HG02588 (cell line): ENCODE measurements at regions not wholly inside any gene's neighbourhood (a gene's known extent, or its start where the extent isn't known, plus 50 kb on each side); places are given as distances from the start of the nearest gene placed in this dataset.

Experiments used
- ATAC-seq: cut with Tn5 transposase; IDR thresholded peaks from one replicate; pipeline ENCODE4 v1.9.1; 2021; ENCODE audit warnings: mild to moderate bottlenecking, moderate library complexity; ENCODE audit not compliant: unreplicated experiment

DNA sequence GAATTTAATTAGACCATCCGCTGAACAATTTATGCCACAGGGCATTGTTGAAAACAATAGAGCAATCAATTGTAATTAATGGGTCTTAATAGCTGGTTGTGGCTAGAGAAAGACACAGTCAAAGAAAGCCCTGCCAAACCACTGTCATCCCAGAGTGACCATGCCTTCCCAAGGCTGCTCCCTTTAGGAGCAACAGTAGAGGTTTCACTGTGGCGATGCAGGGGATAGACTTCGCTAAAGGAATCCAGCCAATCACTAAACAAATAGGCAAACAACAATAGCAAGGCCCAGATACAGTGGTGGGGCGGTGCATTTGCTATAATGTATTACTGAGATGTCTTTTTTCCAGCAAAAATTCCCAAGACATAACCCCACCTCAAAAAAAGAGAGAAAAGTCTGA is 87.8 kb upstream of the SLC27A6 start:
- ATAC-seq: no peak

DNA sequence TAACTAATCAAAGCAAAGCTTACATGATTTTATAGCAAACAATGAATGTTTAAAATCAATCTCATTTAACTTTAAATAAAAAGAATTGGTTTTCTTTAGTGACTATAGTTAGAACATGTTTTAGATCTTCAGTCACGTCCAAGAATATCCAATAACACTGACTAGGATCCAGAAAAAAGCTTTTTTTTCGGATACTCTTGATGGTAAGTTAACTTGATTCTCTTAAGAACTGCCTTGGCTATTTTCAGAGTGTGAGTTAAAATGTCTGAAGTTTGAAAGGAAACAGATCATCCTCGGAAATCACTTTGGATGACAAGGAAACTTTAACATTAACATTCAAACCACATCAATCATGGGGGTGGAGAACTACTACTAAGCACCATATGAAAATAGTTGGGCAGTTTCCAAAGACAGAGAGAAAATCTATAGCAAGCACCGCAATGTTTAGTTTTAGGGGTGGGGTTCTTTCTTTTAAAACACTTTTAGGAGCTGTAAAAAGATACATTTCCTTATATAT is 83.7 kb upstream of the SLC27A6 start:
- ATAC-seq: no peak

- no peak for ATAC-seq
These were observed 79.5 kb upstream of the SLC27A6 start for GRCh38 chr5:128885649-128886255.

- no peak for ATAC-seq
These were observed 70.2 kb upstream of the SLC27A6 start for GRCh38 chr5:128895122-128895521.

DNA sequence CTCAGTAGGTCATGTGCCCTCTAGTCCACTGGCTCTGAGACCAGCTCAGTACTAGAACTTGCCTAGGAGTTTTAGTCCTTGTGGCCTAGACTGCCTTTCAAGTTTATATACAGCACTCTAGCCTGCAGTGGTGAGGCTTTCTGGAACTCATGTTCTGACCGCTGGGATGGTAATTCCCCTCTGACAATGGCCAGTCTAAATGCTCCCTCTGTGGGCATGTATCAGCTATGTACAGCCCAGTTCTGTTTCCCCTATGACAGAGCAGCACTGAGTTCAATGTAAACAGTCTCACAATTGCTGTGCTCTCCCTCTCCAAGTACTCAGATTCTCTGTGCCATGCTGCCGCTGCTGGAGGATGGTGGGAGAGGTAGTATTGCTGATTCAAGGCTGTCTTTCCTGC is 68.6 kb upstream of the SLC27A6 start:
- ATAC-seq: no peak

DNA sequence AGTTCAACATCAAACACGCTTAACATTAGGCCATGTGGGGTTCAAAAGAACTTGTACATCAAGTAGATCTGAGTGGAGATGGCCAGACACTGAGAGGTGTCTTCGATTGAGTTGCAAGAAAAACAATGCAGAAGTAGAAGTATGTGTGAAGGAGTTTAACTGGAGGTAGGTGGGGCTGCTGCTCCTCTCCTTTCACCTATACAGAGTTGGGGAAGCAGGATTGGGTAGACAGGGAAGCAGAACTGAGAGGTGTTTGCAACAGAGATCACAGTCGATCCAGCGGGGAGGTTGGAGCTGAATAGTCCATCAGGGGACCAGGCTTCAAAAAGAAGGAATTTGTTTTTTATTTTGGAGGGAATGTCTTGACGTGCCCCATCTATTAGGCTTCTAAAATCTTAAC is 61.7 kb upstream of the SLC27A6 start:
- no peak for ATAC-seq

DNA sequence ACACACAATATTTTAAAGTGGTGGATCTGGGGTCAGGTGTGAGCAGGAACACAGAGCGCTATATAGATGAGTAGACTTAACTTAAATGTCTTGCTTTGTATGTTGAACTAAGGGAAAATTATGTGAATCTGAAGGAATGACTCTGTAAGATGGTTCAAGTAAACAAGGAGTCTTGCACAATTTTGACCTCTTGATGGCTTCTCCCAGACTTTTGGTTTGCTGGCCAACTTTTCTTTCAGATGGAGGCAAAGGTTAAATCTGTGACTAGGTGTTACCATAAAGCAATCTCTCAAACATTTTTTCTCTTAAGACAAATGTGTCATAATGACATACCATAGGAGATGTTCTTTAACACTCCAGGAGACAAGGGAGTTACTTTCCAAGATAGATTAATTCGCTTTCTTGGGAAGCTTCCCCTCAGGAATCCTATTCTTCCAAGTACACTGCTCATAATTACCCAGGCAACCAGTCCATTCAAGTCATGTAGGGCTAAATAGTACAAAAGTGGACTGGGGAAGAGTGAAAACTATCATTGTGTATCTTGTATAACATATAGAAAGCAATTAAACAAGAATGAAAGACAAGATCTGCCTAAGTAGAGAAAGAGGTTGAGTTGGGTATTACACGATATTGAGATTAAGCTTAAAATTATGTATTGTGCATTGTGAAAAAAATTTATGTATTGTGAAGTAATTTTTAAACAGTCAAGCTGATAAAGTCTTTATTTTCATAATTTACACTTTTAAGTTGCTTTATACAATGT is 60.3 kb upstream of the SLC27A6 start:
- no peak for ATAC-seq

- peak; percentile 84 for ATAC-seq
These were observed 59.6 kb upstream of the SLC27A6 start for GRCh38 chr5:128905568-128906110.

DNA sequence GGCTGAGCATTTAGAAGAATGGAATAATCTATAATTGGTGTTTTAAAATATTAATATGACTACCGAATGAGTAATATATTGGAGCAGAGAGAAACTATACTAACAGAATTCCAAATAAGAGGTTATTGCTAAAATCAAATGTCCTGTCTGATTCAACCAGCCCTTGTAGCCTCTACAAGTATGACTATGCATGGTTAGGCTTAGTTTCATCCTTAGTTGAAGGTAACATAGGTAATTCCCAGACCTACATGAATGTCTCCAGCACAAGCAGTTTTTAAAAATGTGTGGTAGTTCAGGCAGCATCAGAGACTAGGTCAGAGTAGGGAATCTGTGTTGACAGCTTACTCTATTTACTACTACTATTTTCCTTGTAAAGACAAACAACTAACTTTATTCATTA is 51.7 kb upstream of the SLC27A6 start:
- peak; percentile 94 for ATAC-seq
